HCT116 (cell line): ENCODE measurements at regions not wholly inside any gene's neighbourhood (a gene's known extent, or its start where the extent isn't known, plus 50 kb on each side); places are given as distances from the start of the nearest gene placed in this dataset.

Experiments
- ATAC-seq: fragments of 200-7000 bp; cut with Tn5 transposase; 2 replicates; pipeline ENCODE4 v1.9.1; 2020; ENCODE audit warnings: mild to moderate bottlenecking, moderate library complexity
- BruUV-seq: library from RNA; stranded (reverse); fragments of 400-500 nt; replicated peaks from 2 replicates; lab custom pipeline; 2021; lab: Mats Ljungman, UMichigan
- CTCF ChIA-PET: fragments of 300-600 bp; sonication (Branson Sonifier 250); formaldehyde crosslinking; loops from one replicate; lab custom pipeline; 2021; ENCODE audit warnings: antibody characterized with exemption; lab: Charles Lee
- POLR2A ChIA-PET: fragments of 300-600, 350-600 bp; sonication (Branson Sonifier 250); formaldehyde crosslinking; loops from one replicate; lab custom pipeline; 2021; ENCODE audit warnings: antibody characterized with exemption; lab: Charles Lee
- RAD21 ChIA-PET, 2 experiments: fragments of 300-600 bp; sonication (Branson Sonifier 250); formaldehyde crosslinking; loops; one replicate each; lab custom pipeline; 2023; ENCODE audit warnings: low total read pairs in 2 of 2; ENCODE audit not compliant: uncharacterized antibody in 2 of 2, unreplicated experiment in 2 of 2, low non-redundant PET in 1 of 2; lab: Charles Lee
- DNase-seq: peaks from one replicate; pipeline ENCODE4 v3.0.0-alpha.2; 2010; ENCODE audit warnings: low read depth, low spot score
- H2AFZ ChIP-seq: fragments of 200-600 bp; shearing (Covaris generic), sonication (generic); 2 replicates; pipeline ENCODE4 v1.6.1; 2017; ENCODE audit warnings: low read depth, mixed run types, mixed read lengths, antibody characterized with exemption, low read length; ENCODE audit not compliant: poor library complexity, severe bottlenecking
- H3K27ac ChIP-seq: 2 replicates; pipeline ENCODE4 v1.5.1; 2012; ENCODE audit warnings: low read depth, low read length
- H3K27me3 ChIP-seq: fragments of 200-600 bp; sonication (generic); 2 replicates; pipeline ENCODE4 v1.6.1; 2016; ENCODE audit warnings: mixed run types, low read length, mixed read lengths; ENCODE audit not compliant: insufficient read depth
- H3K36me3 ChIP-seq, 2 experiments: fragments of 200-500 bp in 1 of 2; fragments of 200-600 bp in 1 of 2; sonication (Bioruptor generic) in 1 of 2; sonication (generic) in 1 of 2; 2 replicates each; pipeline versions ENCODE4 v1.5.1 to v1.6.1; 2014 to 2016; ENCODE audit warnings: low read length in 2 of 2, inconsistent platforms in 1 of 2, mixed read lengths in 1 of 2, mixed run types in 1 of 2; ENCODE audit not compliant: insufficient read depth in 2 of 2, control insufficient read depth in 1 of 2
- H3K4me1 ChIP-seq, 2 experiments: fragments of 200-600 bp in 1 of 2; sonication (generic) in 1 of 2; 2 replicates each; pipeline versions ENCODE4 v1.5.1 to v1.6.1; 2012 to 2017; ENCODE audit warnings: low read length in 2 of 2, inconsistent platforms in 1 of 2, mild to moderate bottlenecking in 1 of 2, mixed read lengths in 1 of 2, mixed run types in 1 of 2, moderate library complexity in 1 of 2; ENCODE audit not compliant: insufficient read depth in 2 of 2, control insufficient read depth in 1 of 2
- H3K4me2 ChIP-seq: fragments of 200-600 bp; sonication (generic); 2 replicates; pipeline ENCODE4 v1.6.1; 2017; ENCODE audit warnings: mixed run types, low read length, mixed read lengths
- H3K4me3 ChIP-seq, 2 experiments: fragments of 200-600 bp in 1 of 2; sonication (generic) in 1 of 2; replicated peaks in 1 of 2; 2 replicates each; pipeline ENCODE4 v1.5.1; 2011 to 2016; ENCODE audit warnings: low read length in 2 of 2, control low read depth in 1 of 2, low read depth in 1 of 2, mild to moderate bottlenecking in 1 of 2, mixed read lengths in 1 of 2, mixed run types in 1 of 2
- H3K79me2 ChIP-seq: fragments of 200-600 bp; sonication (generic); 2 replicates; pipeline ENCODE4 v1.6.1; 2017; ENCODE audit warnings: mild to moderate bottlenecking, mixed run types, low read length, moderate library complexity, mixed read lengths; ENCODE audit not compliant: insufficient read depth
- H3K9ac ChIP-seq: fragments of 200-600 bp; sonication (generic); 2 replicates; pipeline ENCODE4 v1.6.1; 2016; ENCODE audit warnings: low read length, mixed read lengths
- H3K9me2 ChIP-seq: fragments of 200-600 bp; sonication (generic), shearing (Covaris generic); 2 replicates; pipeline ENCODE4 v1.6.1; 2017; ENCODE audit warnings: mixed run types, mild to moderate bottlenecking, moderate library complexity; ENCODE audit not compliant: insufficient read depth
- H3K9me3 ChIP-seq, 2 experiments: fragments of 200-500 bp in 1 of 2; fragments of 200-600 bp in 1 of 2; sonication (Bioruptor generic) in 1 of 2; sonication (generic) in 1 of 2; 2 replicates each; pipeline ENCODE4 v1.6.1; 2014 to 2017; ENCODE audit warnings: low read length in 2 of 2, mixed read lengths in 2 of 2, inconsistent platforms in 1 of 2, low read depth in 1 of 2, mild to moderate bottlenecking in 1 of 2, mixed run types in 1 of 2, moderate library complexity in 1 of 2; ENCODE audit not compliant: control insufficient read depth in 1 of 2, insufficient read depth in 1 of 2
- H4K20me1 ChIP-seq: fragments of 200-600 bp; sonication (generic), shearing (Covaris generic); 2 replicates; pipeline ENCODE4 v1.6.1; 2017; ENCODE audit warnings: mixed run types, mild to moderate bottlenecking, moderate library complexity; ENCODE audit not compliant: insufficient read depth
- CBX3 ChIP-seq: IDR thresholded peaks from 2 replicates; pipeline ENCODE4 v1.6.1; 2012; ENCODE audit warnings: low read depth
- CEBPB ChIP-seq: IDR thresholded peaks from 2 replicates; pipeline ENCODE4 v1.6.1; 2012; ENCODE audit warnings: low read depth
- ELF1 ChIP-seq: IDR thresholded peaks from 2 replicates; pipeline ENCODE4 v1.6.1; 2012; ENCODE audit warnings: low read depth, borderline replicate concordance
- EZH2 ChIP-seq: fragments of 200-600 bp; sonication (generic); IDR thresholded peaks from 2 replicates; pipeline ENCODE4 v1.6.1; 2017; ENCODE audit warnings: antibody characterized with exemption, mixed run types
- FOSL1 ChIP-seq: IDR thresholded peaks from 2 replicates; pipeline ENCODE4 v1.6.1; 2012; ENCODE audit warnings: low read depth
- JUND ChIP-seq: IDR thresholded peaks from 2 replicates; pipeline ENCODE4 v1.6.1; 2012
- MAX ChIP-seq: IDR thresholded peaks from 2 replicates; pipeline ENCODE4 v1.6.1; 2012
- POLR2AphosphoS5 ChIP-seq: IDR thresholded peaks from 2 replicates; pipeline ENCODE4 v1.6.1; 2011; ENCODE audit warnings: mild to moderate bottlenecking, low read depth, low read length, moderate library complexity
- REST ChIP-seq: IDR thresholded peaks from 2 replicates; pipeline ENCODE4 v1.6.1; 2012; ENCODE audit warnings: low read depth
- SIN3A ChIP-seq: IDR thresholded peaks from 2 replicates; pipeline ENCODE4 v1.6.1; 2012; ENCODE audit warnings: low read depth
- SRF ChIP-seq: IDR thresholded peaks from 2 replicates; pipeline ENCODE4 v1.6.1; 2012; ENCODE audit warnings: low read depth
- YY1 ChIP-seq: IDR thresholded peaks from 2 replicates; pipeline ENCODE4 v1.6.1; 2011; ENCODE audit warnings: low read length, low read depth, moderate library complexity, mild to moderate bottlenecking; ENCODE audit not compliant: insufficient replicate concordance; ENCODE audit errors: extremely low read depth
- ZBTB33 ChIP-seq: IDR thresholded peaks from 2 replicates; pipeline ENCODE4 v1.6.1; 2011; ENCODE audit warnings: mild to moderate bottlenecking, low read length, moderate library complexity; ENCODE audit not compliant: insufficient replicate concordance; ENCODE audit errors: extremely low read depth
- intact Hi-C: fragments of 100-400 bp; cut with micrococcal nuclease; formaldehyde crosslinking; loops from 2 replicates; pipeline ENCODE4 v1.10.0; 2022

GRCh38 chr6:139779988-139780774, 405.7 kb upstream of the CITED2 start:
- CTCF ChIA-PET = no interaction called here

DNA sequence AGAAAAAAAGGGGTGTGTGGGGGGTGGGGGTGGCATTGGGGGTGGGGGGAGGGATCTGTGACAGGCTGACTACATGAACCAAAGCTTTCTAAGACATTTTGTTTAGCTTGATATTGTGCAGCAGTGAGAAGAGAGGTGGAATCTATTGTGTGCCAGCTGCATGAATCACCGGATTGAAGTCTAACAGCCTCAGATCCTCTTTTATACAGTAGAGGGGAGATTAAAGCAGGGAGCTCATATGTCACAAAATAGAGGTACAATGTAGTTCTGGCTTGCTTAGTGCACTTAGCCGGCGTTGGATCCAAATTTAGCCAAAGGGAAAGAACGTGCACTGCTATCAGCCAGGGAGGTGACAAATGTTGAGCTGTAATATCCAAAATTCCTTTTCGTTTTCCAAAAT, 404.2 kb upstream of the CITED2 start:
- intact Hi-C loops = no loop called here
- Histone ChIP-seq H3K36me3 (no peaks in the 10 kb centered on the region), H2AFZ (no peak overlapping the region), H3K9me3 (no peaks in the 10 kb centered on the region), H3K27me3 (no peaks in the 10 kb centered on the region), H4K20me1 (no peaks in the 10 kb centered on the region), H3K4me1 (no peaks in the 10 kb centered on the region), H3K79me2 (no peaks in the 10 kb centered on the region), H3K4me2 (no peak overlapping the region)
- CTCF ChIA-PET = interaction anchor here (0.9 kb wide), 1 partner anchor 12 kb away, joined by 3 read pairs; no protein-coding TSS in a partner anchor
- RAD21 ChIA-PET = no interaction called here
- DNase-seq = no peak
- no TSS peak for BruUV-seq
- TF ChIP-seq CEBPB (no peak), FOSL1 (no peak), JUND (no peak), SIN3A (no peak), EZH2 (no peak), ELF1 (no peak), ZBTB33 (no peak), MAX (no peak), POLR2AphosphoS5 (no peak), REST (no peak), CBX3 (no peak), YY1 (no peak), SRF (no peak)
- TF ChIP-seq, all 23 proteins: peak for 0
- no peak overlapping the region for H3K27ac ChIP-seq
- H3K4me3 ChIP-seq = no peak overlapping the region
- ATAC-seq = no peak
- POLR2A ChIA-PET = interaction anchor here (1.6 kb wide), 1 partner anchor 14 kb away, joined by 3 read pairs; no protein-coding TSS in a partner anchor
- H3K9ac ChIP-seq = no peak overlapping the region
- H3K9me2 ChIP-seq = no peaks in the 10 kb centered on the region

More at GRCh38 chr6:139779988-139780774, 405.7 kb upstream of the CITED2 start:
- Histone ChIP-seq H3K9ac (no peak overlapping the region), H3K9me3 (no peaks in the 10 kb centered on the region), H3K27me3 (no peaks in the 10 kb centered on the region), H3K9me2 (no peaks in the 10 kb centered on the region), H3K4me2 (no peak overlapping the region), H3K36me3 (no peaks in the 10 kb centered on the region), H4K20me1 (no peaks in the 10 kb centered on the region), H3K79me2 (no peaks in the 10 kb centered on the region), H3K4me3 (no peak overlapping the region), H3K4me1 (no peaks in the 10 kb centered on the region), H3K27ac (no peak overlapping the region), H2AFZ (no peak overlapping the region)
- RAD21 ChIA-PET = no interaction called here
- no TSS peak for BruUV-seq
- no peak for TF ChIP-seq POLR2AphosphoS5
- no peak for DNase-seq
- POLR2A ChIA-PET = interaction anchor here (0.8 kb wide), 1 partner anchor 406 kb away, joined by 3 read pairs; the partner anchor contains the start of gene CITED2
- intact Hi-C loops = no loop called here
- no peak for ATAC-seq
